ENCODE measurements at regions not wholly inside any gene's neighbourhood (a gene's known extent, or its start where the extent isn't known, plus 50 kb on each side); places are given as distances from the start of the nearest gene placed in this dataset.

- ATAC-seq (ENCODE audit: insufficient number of reproducible peaks, low FRiP score, low read depth): no peak
- Histone ChIP-seq H3K4me3 (no peak overlapping the region), H3K9me3 (peaks cover 5% of the 10 kb centered on the region), H3K27me3 (replicated peaks; ENCODE audit: insufficient read depth) (no peaks in the 10 kb centered on the region), H3K36me3 (no peaks in the 10 kb centered on the region), H3K4me1 (ENCODE audit: control insufficient read depth in 1 of 2, low read depth in 2 of 2) (no peaks in the 10 kb centered on the region), H3K27ac (no peak overlapping the region)
- TF ChIP-seq CTCF (IDR thresholded peaks at IDR 0.05): no peak
- DNase-seq (ENCODE audit: low spot score): no peak
Measured at GRCh38 chr5:148759101-148759500, 67.3 kb upstream of the ADRB2 start.

- no peak for ATAC-seq (ENCODE audit: insufficient number of reproducible peaks, low FRiP score, low read depth)
- H3K9me3 ChIP-seq: no peaks in the 10 kb centered on the region
Measured at GRCh38 chr5:148760945-148761638, 65.3 kb upstream of the ADRB2 start.

GRCh38 chr5:148763996-148764395, 62.4 kb upstream of the ADRB2 start:
- Histone ChIP-seq H3K9me3 (no peaks in the 10 kb centered on the region), H3K4me3 (no peak overlapping the region), H3K27ac (no peak overlapping the region), H3K36me3 (no peaks in the 10 kb centered on the region), H3K27me3 (replicated peaks; ENCODE audit: insufficient read depth) (no peaks in the 10 kb centered on the region), H3K4me1 (ENCODE audit: control insufficient read depth in 1 of 2, low read depth in 2 of 2) (no peaks in the 10 kb centered on the region)
- TF ChIP-seq CTCF (IDR thresholded peaks at IDR 0.05): no peak
- DNase-seq (ENCODE audit: low spot score): no peak
- ATAC-seq (ENCODE audit: insufficient number of reproducible peaks, low FRiP score, low read depth): no peak

More at GRCh38 chr5:148760945-148761638, 65.3 kb upstream of the ADRB2 start:
- Histone ChIP-seq H3K36me3 (no peaks in the 10 kb centered on the region), H3K27ac (no peak overlapping the region), H3K4me1 (ENCODE audit: control insufficient read depth in 1 of 2, low read depth in 2 of 2) (no peaks in the 10 kb centered on the region), H3K27me3 (replicated peaks; ENCODE audit: insufficient read depth) (no peaks in the 10 kb centered on the region), H3K4me3 (no peak overlapping the region)
- no peak for TF ChIP-seq CTCF (IDR thresholded peaks at IDR 0.05)
- no peak for DNase-seq (ENCODE audit: low spot score)

GRCh38 chr5:148765061-148765460, 61.4 kb upstream of the ADRB2 start:
- no peak for DNase-seq (ENCODE audit: low spot score)
- no peaks in the 10 kb centered on the region for H3K4me1 ChIP-seq (ENCODE audit: control insufficient read depth in 1 of 2, low read depth in 2 of 2)

More at GRCh38 chr5:148765061-148765460, 61.4 kb upstream of the ADRB2 start:
- Histone ChIP-seq H3K9me3 (no peaks in the 10 kb centered on the region), H3K4me3 (no peak overlapping the region), H3K27me3 (replicated peaks; ENCODE audit: insufficient read depth) (no peaks in the 10 kb centered on the region), H3K27ac (no peak overlapping the region), H3K36me3 (no peaks in the 10 kb centered on the region)
- no peak for ATAC-seq (ENCODE audit: insufficient number of reproducible peaks, low FRiP score, low read depth)
- no peak for TF ChIP-seq CTCF (IDR thresholded peaks at IDR 0.05)
